H1 (cell line): ENCODE measurements at regions not wholly inside any gene's neighbourhood (a gene's known extent, or its start where the extent isn't known, plus 50 kb on each side); places are given as distances from the start of the nearest gene placed in this dataset.

Experiments used
- BACH1 ChIP-seq: IDR thresholded peaks from 2 replicates; pipeline ENCODE4 v1.6.1; 2012; ENCODE audit warnings: low read length, improper control_type of control experiment
- EZH2 ChIP-seq: fragments of 200-600 bp; sonication (generic); IDR thresholded peaks from 2 replicates; pipeline ENCODE4 v1.7.1; 2012; ENCODE audit warnings: low read depth, mild to moderate bottlenecking, moderate library complexity, low read length, inconsistent platforms; ENCODE audit not compliant: severe bottlenecking
- JUN ChIP-seq: IDR thresholded peaks from 2 replicates; pipeline ENCODE4 v1.6.1; 2011; ENCODE audit warnings: low read depth, mild to moderate bottlenecking, improper control_type of control experiment, low read length
- KDM1A ChIP-seq: fragments of 200-600, 300-600 bp; sonication (generic); IDR thresholded peaks from 2 replicates; pipeline ENCODE4 v1.7.1; 2016; ENCODE audit warnings: mild to moderate bottlenecking, low read length, borderline replicate concordance
- KDM5A ChIP-seq: fragments of 200-600 bp; IDR thresholded peaks from 2 replicates; pipeline ENCODE4 v1.7.1; 2012; ENCODE audit warnings: mild to moderate bottlenecking, low read length, inconsistent platforms, mixed read lengths
- SAP30 ChIP-seq: fragments of 300-600 bp; sonication (generic); IDR thresholded peaks from 2 replicates; pipeline ENCODE4 v1.7.1; 2012; ENCODE audit warnings: low read length, moderate library complexity, mild to moderate bottlenecking, inconsistent platforms; ENCODE audit not compliant: insufficient read depth, insufficient replicate concordance
- SRF ChIP-seq: IDR thresholded peaks from 2 replicates; pipeline ENCODE4 v1.6.1; 2011; ENCODE audit warnings: mild to moderate bottlenecking, low read depth, low read length, moderate library complexity
- TF ChIP-seq, protein P1 (sequence below), 3 experiments: IDR thresholded peaks; 1 replicate in 2 of 3; 2 replicates in 1 of 3; pipeline versions ENCODE4 v1.5.1 to v1.6.1; 2011; ENCODE audit warnings: low read length in 3 of 3, mild to moderate bottlenecking in 3 of 3, inconsistent platforms in 2 of 3, low read depth in 1 of 3, moderate library complexity in 1 of 3; ENCODE audit not compliant: insufficient read depth in 1 of 3; ENCODE audit errors: control extremely low read depth in 1 of 3
- TF ChIP-seq, protein P2 (sequence below): fragments of 300-600 bp; sonication (generic); IDR thresholded peaks from 2 replicates; pipeline ENCODE4 v1.7.1; 2012; ENCODE audit warnings: low read length, moderate library complexity, mild to moderate bottlenecking, inconsistent platforms; ENCODE audit not compliant: insufficient replicate concordance

DNA sequence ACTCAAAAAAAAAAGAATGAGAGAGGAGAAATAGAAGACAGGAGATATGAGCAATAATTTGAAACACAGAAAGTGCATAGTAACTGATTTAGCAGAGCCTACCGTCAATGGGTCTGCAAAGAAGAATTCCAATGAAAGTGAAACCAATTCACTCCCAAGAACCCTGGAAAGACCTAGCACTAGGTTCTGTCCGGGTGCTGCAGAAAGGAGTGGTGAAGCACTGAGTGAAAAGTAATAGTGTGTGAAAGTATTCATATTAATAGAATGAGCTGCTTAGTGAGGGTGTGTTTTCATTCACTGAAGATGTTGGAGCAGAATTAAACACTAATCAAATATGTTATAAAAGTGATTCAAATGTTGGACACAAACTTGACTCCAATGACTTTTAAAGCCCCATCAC lies 51.3 kb upstream of the SLC30A5 start (continued):
- TF ChIP-seq, protein P1, sequence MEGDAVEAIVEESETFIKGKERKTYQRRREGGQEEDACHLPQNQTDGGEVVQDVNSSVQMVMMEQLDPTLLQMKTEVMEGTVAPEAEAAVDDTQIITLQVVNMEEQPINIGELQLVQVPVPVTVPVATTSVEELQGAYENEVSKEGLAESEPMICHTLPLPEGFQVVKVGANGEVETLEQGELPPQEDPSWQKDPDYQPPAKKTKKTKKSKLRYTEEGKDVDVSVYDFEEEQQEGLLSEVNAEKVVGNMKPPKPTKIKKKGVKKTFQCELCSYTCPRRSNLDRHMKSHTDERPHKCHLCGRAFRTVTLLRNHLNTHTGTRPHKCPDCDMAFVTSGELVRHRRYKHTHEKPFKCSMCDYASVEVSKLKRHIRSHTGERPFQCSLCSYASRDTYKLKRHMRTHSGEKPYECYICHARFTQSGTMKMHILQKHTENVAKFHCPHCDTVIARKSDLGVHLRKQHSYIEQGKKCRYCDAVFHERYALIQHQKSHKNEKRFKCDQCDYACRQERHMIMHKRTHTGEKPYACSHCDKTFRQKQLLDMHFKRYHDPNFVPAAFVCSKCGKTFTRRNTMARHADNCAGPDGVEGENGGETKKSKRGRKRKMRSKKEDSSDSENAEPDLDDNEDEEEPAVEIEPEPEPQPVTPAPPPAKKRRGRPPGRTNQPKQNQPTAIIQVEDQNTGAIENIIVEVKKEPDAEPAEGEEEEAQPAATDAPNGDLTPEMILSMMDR (IDR thresholded peaks at IDR 0.05; ENCODE audit: control extremely low read depth in 1 of 3, insufficient read depth in 1 of 3, low read depth in 1 of 3, low read length in 3 of 3): no peak
- TF ChIP-seq KDM1A: no peak
- no peak for TF ChIP-seq SAP30
- no peak for TF ChIP-seq BACH1
- TF ChIP-seq, protein P2, sequence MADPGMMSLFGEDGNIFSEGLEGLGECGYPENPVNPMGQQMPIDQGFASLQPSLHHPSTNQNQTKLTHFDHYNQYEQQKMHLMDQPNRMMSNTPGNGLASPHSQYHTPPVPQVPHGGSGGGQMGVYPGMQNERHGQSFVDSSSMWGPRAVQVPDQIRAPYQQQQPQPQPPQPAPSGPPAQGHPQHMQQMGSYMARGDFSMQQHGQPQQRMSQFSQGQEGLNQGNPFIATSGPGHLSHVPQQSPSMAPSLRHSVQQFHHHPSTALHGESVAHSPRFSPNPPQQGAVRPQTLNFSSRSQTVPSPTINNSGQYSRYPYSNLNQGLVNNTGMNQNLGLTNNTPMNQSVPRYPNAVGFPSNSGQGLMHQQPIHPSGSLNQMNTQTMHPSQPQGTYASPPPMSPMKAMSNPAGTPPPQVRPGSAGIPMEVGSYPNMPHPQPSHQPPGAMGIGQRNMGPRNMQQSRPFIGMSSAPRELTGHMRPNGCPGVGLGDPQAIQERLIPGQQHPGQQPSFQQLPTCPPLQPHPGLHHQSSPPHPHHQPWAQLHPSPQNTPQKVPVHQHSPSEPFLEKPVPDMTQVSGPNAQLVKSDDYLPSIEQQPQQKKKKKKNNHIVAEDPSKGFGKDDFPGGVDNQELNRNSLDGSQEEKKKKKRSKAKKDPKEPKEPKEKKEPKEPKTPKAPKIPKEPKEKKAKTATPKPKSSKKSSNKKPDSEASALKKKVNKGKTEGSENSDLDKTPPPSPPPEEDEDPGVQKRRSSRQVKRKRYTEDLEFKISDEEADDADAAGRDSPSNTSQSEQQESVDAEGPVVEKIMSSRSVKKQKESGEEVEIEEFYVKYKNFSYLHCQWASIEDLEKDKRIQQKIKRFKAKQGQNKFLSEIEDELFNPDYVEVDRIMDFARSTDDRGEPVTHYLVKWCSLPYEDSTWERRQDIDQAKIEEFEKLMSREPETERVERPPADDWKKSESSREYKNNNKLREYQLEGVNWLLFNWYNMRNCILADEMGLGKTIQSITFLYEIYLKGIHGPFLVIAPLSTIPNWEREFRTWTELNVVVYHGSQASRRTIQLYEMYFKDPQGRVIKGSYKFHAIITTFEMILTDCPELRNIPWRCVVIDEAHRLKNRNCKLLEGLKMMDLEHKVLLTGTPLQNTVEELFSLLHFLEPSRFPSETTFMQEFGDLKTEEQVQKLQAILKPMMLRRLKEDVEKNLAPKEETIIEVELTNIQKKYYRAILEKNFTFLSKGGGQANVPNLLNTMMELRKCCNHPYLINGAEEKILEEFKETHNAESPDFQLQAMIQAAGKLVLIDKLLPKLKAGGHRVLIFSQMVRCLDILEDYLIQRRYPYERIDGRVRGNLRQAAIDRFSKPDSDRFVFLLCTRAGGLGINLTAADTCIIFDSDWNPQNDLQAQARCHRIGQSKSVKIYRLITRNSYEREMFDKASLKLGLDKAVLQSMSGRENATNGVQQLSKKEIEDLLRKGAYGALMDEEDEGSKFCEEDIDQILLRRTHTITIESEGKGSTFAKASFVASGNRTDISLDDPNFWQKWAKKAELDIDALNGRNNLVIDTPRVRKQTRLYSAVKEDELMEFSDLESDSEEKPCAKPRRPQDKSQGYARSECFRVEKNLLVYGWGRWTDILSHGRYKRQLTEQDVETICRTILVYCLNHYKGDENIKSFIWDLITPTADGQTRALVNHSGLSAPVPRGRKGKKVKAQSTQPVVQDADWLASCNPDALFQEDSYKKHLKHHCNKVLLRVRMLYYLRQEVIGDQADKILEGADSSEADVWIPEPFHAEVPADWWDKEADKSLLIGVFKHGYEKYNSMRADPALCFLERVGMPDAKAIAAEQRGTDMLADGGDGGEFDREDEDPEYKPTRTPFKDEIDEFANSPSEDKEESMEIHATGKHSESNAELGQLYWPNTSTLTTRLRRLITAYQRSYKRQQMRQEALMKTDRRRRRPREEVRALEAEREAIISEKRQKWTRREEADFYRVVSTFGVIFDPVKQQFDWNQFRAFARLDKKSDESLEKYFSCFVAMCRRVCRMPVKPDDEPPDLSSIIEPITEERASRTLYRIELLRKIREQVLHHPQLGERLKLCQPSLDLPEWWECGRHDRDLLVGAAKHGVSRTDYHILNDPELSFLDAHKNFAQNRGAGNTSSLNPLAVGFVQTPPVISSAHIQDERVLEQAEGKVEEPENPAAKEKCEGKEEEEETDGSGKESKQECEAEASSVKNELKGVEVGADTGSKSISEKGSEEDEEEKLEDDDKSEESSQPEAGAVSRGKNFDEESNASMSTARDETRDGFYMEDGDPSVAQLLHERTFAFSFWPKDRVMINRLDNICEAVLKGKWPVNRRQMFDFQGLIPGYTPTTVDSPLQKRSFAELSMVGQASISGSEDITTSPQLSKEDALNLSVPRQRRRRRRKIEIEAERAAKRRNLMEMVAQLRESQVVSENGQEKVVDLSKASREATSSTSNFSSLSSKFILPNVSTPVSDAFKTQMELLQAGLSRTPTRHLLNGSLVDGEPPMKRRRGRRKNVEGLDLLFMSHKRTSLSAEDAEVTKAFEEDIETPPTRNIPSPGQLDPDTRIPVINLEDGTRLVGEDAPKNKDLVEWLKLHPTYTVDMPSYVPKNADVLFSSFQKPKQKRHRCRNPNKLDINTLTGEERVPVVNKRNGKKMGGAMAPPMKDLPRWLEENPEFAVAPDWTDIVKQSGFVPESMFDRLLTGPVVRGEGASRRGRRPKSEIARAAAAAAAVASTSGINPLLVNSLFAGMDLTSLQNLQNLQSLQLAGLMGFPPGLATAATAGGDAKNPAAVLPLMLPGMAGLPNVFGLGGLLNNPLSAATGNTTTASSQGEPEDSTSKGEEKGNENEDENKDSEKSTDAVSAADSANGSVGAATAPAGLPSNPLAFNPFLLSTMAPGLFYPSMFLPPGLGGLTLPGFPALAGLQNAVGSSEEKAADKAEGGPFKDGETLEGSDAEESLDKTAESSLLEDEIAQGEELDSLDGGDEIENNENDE: no peak
- no peak for TF ChIP-seq JUN
- TF ChIP-seq SRF: no peak
- TF ChIP-seq KDM5A: no peak
- TF ChIP-seq EZH2: no peak
